ENCODE measurements at regions not wholly inside any gene's neighbourhood (a gene's known extent, or its start where the extent isn't known, plus 50 kb on each side); places are given as distances from the start of the nearest gene placed in this dataset.

GRCh38 chr2:234420408-234420807 is 76.5 kb downstream of the ARL4C start:
- TF ChIP-seq POLR2A (IDR thresholded peaks at IDR 0.05): no peak
- TF ChIP-seq CTCF (IDR thresholded peaks at IDR 0.05): no peak

Data from transverse colon (tissue), 3 donors.